Esophagus muscularis mucosa (tissue), 4 donors: ENCODE measurements at regions not wholly inside any gene's neighbourhood (a gene's known extent, or its start where the extent isn't known, plus 50 kb on each side); places are given as distances from the start of the nearest gene placed in this dataset.

Source experiments
- DNase-seq: peaks from one replicate; pipeline ENCODE4 v3.0.0-alpha.2; 2017; ENCODE audit errors: extremely low spot score
- H3K27ac ChIP-seq, 4 donors: fragments of 200-600 bp; sonication (generic); replicated peaks in 1 of 4; 1 replicate in 3 of 4; 2 replicates in 1 of 4; pipeline ENCODE4 v1.5.1; 2016 to 2019; ENCODE audit warnings: mild to moderate bottlenecking in 1 of 4
- H3K27me3 ChIP-seq, 4 donors: fragments of 200-600 bp; sonication (generic); one replicate each; pipeline versions ENCODE4 v1.5.1 to v1.6.0; 2016 to 2019
- H3K36me3 ChIP-seq, 4 donors: fragments of 200-600 bp; sonication (generic); one replicate each; pipeline ENCODE4 v1.5.1; 2016 to 2019
- H3K4me1 ChIP-seq, 4 donors: fragments of 200-600 bp; sonication (generic); one replicate each; pipeline ENCODE4 v1.5.1; 2016 to 2019
- H3K4me3 ChIP-seq, 4 donors: fragments of 200-600 bp; sonication (generic); 1 replicate in 2 of 4; 2 replicates in 2 of 4; pipeline ENCODE4 v1.5.1; 2016 to 2019; ENCODE audit warnings: mild to moderate bottlenecking in 4 of 4, moderate library complexity in 1 of 4
- H3K9me3 ChIP-seq, 4 donors: fragments of 200-600 bp; sonication (generic); 1 replicate in 3 of 4; 2 replicates in 1 of 4; pipeline ENCODE4 v1.5.1; 2016 to 2019
- CTCF ChIP-seq, 3 experiments: fragments of 200-600 bp in 2 of 3; fragments of 450-650 bp in 1 of 3; sonication (generic) in 2 of 3; IDR thresholded peaks; one replicate each; pipeline ENCODE4 v1.5.1; 2017 to 2019; ENCODE audit warnings: antibody characterized with exemption in 3 of 3, mild to moderate bottlenecking in 2 of 3, moderate library complexity in 1 of 3
- EP300 ChIP-seq: sonication (generic); formaldehyde crosslinking; IDR thresholded peaks from one replicate; pipeline ENCODE4 v1.6.1; 2017; ENCODE audit warnings: antibody characterized with exemption
- POLR2A ChIP-seq: fragments of 450-650 bp; IDR thresholded peaks from one replicate; pipeline ENCODE4 v1.6.1; 2017; ENCODE audit warnings: antibody characterized with exemption, moderate library complexity, mild to moderate bottlenecking, low read depth
- POLR2AphosphoS5 ChIP-seq, 2 donors: sonication (generic); formaldehyde crosslinking; IDR thresholded peaks; one replicate each; pipeline ENCODE4 v1.6.1; 2017; ENCODE audit warnings: antibody characterized with exemption in 2 of 2
- WGBS: methylation state at CpG from one replicate; pipeline ENCODE4 v1.1.5; 2018; 5-methylcytosine and 5-hydroxymethylcytosine counted together
- intact Hi-C: fragments of 100-400 bp; cut with DNase I; formaldehyde crosslinking; loops from one replicate; pipeline ENCODE4 v1.15.1; 2023

GRCh38 chr5:6937677-6938076, 224.4 kb downstream of the TENT4A start:
- TF ChIP-seq POLR2A (no peak), CTCF (IDR thresholded peaks at IDR 0.05) (no peak), EP300 (no peak), POLR2AphosphoS5 (IDR thresholded peaks at IDR 0.05) (no peak)
- 23% methylated on average over 3 of the region's 3 CpGs for WGBS
- Histone ChIP-seq H3K9me3 (no peaks in the 10 kb centered on the region), H3K27ac (no peak overlapping the region), H3K4me3 (no peak overlapping the region), H3K4me1 (no peaks in the 10 kb centered on the region), H3K27me3 (peaks cover 0 to 19% (median 0%) of the 10 kb centered on the region in 4 donors), H3K36me3 (no peaks in the 10 kb centered on the region)
- no peak for DNase-seq
- intact Hi-C loops: no loop called here

DNA sequence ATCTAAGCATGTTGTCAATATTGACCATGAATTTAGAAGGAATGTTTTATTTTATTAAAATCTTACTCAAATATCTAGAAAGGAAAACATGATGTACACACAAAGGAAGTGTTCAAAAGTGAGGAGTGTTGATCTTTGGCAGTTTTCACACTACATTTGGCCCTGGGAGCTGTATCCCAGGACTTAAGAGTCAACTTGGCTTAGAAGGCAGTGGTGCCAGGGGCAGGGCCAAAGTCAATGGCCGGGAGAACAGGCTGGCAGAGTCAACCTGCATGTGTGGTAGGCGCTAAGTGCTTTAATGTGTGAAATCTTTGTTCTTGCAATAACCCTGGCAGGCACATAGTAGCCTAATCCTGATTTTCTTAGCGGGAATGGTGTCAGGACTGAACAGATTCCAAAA, 228.4 kb downstream of the TENT4A start:
- no peak overlapping the region for H3K27ac ChIP-seq
- TF ChIP-seq EP300 (no peak), POLR2A (no peak), CTCF (IDR thresholded peaks at IDR 0.05) (no peak), POLR2AphosphoS5 (IDR thresholded peaks at IDR 0.05) (no peak)
- H3K36me3 ChIP-seq: no peaks in the 10 kb centered on the region
- intact Hi-C loops: no loop called here
- 72% methylated on average over 3 of the region's 3 CpGs for WGBS
- no peaks in the 10 kb centered on the region for H3K9me3 ChIP-seq
- peaks cover 0 to 16% (median 0%) of the 10 kb centered on the region in 4 donors for H3K27me3 ChIP-seq
- no peak overlapping the region for H3K4me3 ChIP-seq
- DNase-seq: no peak
- no peaks in the 10 kb centered on the region for H3K4me1 ChIP-seq

GRCh38 chr5:6943197-6944112, 230.2 kb downstream of the TENT4A start:
- Histone ChIP-seq H3K4me3 (no peak overlapping the region), H3K36me3 (no peaks in the 10 kb centered on the region), H3K4me1 (no peaks in the 10 kb centered on the region), H3K27me3 (peaks cover 0 to 5% (median 0%) of the 10 kb centered on the region in 4 donors), H3K9me3 (no peaks in the 10 kb centered on the region), H3K27ac (no peak overlapping the region)
- DNase-seq: no peak
- TF ChIP-seq CTCF (IDR thresholded peaks at IDR 0.05): no peak
- TF ChIP-seq POLR2A: no peak
- no peak for TF ChIP-seq POLR2AphosphoS5 (IDR thresholded peaks at IDR 0.05)
- TF ChIP-seq EP300: no peak
- intact Hi-C loops: no loop called here
- WGBS: 87% methylated on average over 11 of the region's 11 CpGs

- 51% methylated on average over 2 of the region's 2 CpGs for WGBS
- Histone ChIP-seq H3K9me3 (no peaks in the 10 kb centered on the region), H3K27ac (no peak overlapping the region), H3K4me3 (no peak overlapping the region), H3K4me1 (no peaks in the 10 kb centered on the region), H3K27me3 (peaks cover 0 to 11% (median 0%) of the 10 kb centered on the region in 4 donors), H3K36me3 (no peaks in the 10 kb centered on the region)
- TF ChIP-seq CTCF (IDR thresholded peaks at IDR 0.05) (no peak), EP300 (no peak), POLR2A (no peak), POLR2AphosphoS5 (IDR thresholded peaks at IDR 0.05) (no peak)
- no peak for DNase-seq
- intact Hi-C loops: no loop called here
Measured at GRCh38 chr5:6948562-6948961, 235.3 kb downstream of the TENT4A start.
